GM23248 (cell line): ENCODE measurements at regions not wholly inside any gene's neighbourhood (a gene's known extent, or its start where the extent isn't known, plus 50 kb on each side); places are given as distances from the start of the nearest gene placed in this dataset.

Experiments used
- EZH2 ChIP-seq: fragments of 200-600 bp; sonication (generic); IDR thresholded peaks from 2 replicates; pipeline ENCODE4 v1.6.1; 2018; ENCODE audit warnings: antibody characterized with exemption, mild to moderate bottlenecking; ENCODE audit not compliant: insufficient read depth, poor library complexity, severe bottlenecking
- EZH2phosphoT487 ChIP-seq: fragments of 200-600 bp; sonication (generic); IDR thresholded peaks from 2 replicates; pipeline ENCODE4 v1.6.1; 2018; ENCODE audit warnings: antibody characterized with exemption, moderate library complexity, mild to moderate bottlenecking, low read depth; ENCODE audit not compliant: insufficient read depth

GRCh38 chr7:97337849-97338248 is 220.4 kb downstream of the SDHAF3 start:
- TF ChIP-seq EZH2phosphoT487 (no peak), EZH2 (no peak)
